VCaP (cell line): ENCODE measurements at regions not wholly inside any gene's neighbourhood (a gene's known extent, or its start where the extent isn't known, plus 50 kb on each side); places are given as distances from the start of the nearest gene placed in this dataset.

Source experiments
- H3K27ac ChIP-seq: fragments of 450-650 bp; 2 replicates; pipeline ENCODE4 v1.5.1; 2017
- CTCF ChIP-seq: fragments of 450-650 bp; conservative IDR thresholded peaks from 2 replicates; pipeline ENCODE4 v1.5.1; 2017; ENCODE audit warnings: mild to moderate bottlenecking, moderate library complexity

DNA sequence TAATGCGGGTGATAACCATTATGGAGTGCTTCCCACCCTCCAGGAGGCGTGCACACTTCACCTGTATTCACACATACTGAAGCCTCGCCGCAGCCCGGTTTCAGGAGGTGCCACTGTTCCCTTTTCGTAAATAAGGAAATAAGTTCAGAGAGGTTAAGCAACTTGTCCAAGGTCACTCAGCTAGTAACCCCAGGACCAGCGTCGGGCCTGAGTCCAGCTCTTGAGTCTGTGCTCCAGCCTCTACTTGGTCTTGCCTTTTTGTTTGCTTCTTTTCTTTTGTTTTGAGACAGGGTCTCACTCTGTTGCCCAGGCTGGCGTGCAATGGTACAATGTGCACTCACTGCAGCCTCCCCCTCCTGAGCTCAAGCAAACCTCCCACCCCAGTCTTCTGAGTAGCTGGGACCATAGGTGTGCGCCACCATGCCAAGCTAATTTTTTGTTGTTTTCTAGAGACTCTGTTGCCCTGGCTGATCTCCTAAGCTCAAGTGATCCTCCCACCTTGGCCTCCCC lies 63.5 kb upstream of the CIBAR2 start:
- no peak for TF ChIP-seq CTCF
- no peak overlapping the region for H3K27ac ChIP-seq

GRCh38 chr16:85176541-85177447 lies 64.5 kb upstream of the CIBAR2 start:
- H3K27ac ChIP-seq, result no peak overlapping the region
- TF ChIP-seq CTCF, result no peak

DNA sequence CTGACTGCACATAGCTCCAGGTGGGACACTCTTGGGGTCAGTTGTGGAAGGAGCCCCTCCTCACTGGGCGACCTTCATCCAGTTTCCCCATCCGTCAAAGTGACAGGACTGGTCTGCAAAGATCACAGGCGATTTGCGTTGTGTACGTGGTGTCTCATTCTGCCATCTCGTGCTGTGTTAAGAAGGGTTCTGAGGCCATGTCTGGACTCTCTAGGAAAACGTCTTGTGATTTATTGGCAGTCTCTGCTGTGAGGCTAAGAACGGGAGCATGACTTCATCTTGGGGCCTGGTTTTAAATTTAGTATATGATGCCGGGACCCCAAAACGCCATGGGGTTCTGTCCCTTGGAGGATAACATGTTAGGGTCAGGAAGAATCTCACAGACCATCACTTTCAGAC lies 65.2 kb upstream of the CIBAR2 start:
- no peak for TF ChIP-seq CTCF
- H3K27ac ChIP-seq, result no peak overlapping the region

GRCh38 chr16:85178006-85178591 lies 65.8 kb upstream of the CIBAR2 start:
- no peak overlapping the region for H3K27ac ChIP-seq
- no peak for TF ChIP-seq CTCF

GRCh38 chr16:85178596-85178995 lies 66.3 kb upstream of the CIBAR2 start:
- TF ChIP-seq CTCF, result no peak
- no peak overlapping the region for H3K27ac ChIP-seq

GRCh38 chr16:85179344-85180046 lies 67.2 kb upstream of the CIBAR2 start:
- TF ChIP-seq CTCF, result no peak
- no peak overlapping the region for H3K27ac ChIP-seq
